Fibroblast of skin of right biceps (primary cell): ENCODE measurements at regions not wholly inside any gene's neighbourhood (a gene's known extent, or its start where the extent isn't known, plus 50 kb on each side); places are given as distances from the start of the nearest gene placed in this dataset.
"Not testable (repeated sequence)": the region's sequence is repeated elsewhere in the genome, so short reads cannot be mapped to it uniquely, and the experiment has no call there.

Experiments used
- DNase-seq: peaks from one replicate; pipeline ENCODE4 v3.0.0-alpha.2; 2013

- no peak for DNase-seq
These were observed 381.4 kb upstream of the MAGEB16 start for GRCh38 chrX:35416782-35417181.

- DNase-seq: no peak
These were observed 366.1 kb upstream of the MAGEB16 start for GRCh38 chrX:35432056-35432455.

GRCh38 chrX:35439034-35439660 lies 359.0 kb upstream of the MAGEB16 start:
- no peak for DNase-seq

- no peak for DNase-seq
These were observed 358.4 kb upstream of the MAGEB16 start for GRCh38 chrX:35439692-35440091.

GRCh38 chrX:35442421-35442820 lies 355.7 kb upstream of the MAGEB16 start:
- DNase-seq: no peak

GRCh38 chrX:35443091-35443582 lies 355.0 kb upstream of the MAGEB16 start:
- not testable (repeated sequence) for DNase-seq

- no peak for DNase-seq
These were observed 353.3 kb upstream of the MAGEB16 start for GRCh38 chrX:35444671-35445355.

- no peak for DNase-seq
These were observed 352.2 kb upstream of the MAGEB16 start for GRCh38 chrX:35445912-35446311.

- no peak for DNase-seq
These were observed 341.3 kb upstream of the MAGEB16 start for GRCh38 chrX:35456891-35457290.

GRCh38 chrX:35458142-35458541 lies 340.0 kb upstream of the MAGEB16 start:
- no peak for DNase-seq

GRCh38 chrX:35461164-35461563 lies 337.0 kb upstream of the MAGEB16 start:
- no peak for DNase-seq

GRCh38 chrX:35496671-35497070 lies 301.5 kb upstream of the MAGEB16 start:
- not testable (repeated sequence) for DNase-seq

GRCh38 chrX:35497453-35497852 lies 300.7 kb upstream of the MAGEB16 start:
- not testable (repeated sequence) for DNase-seq

GRCh38 chrX:35499071-35499862 lies 298.9 kb upstream of the MAGEB16 start:
- DNase-seq: no peak

- no peak for DNase-seq
These were observed 290.4 kb upstream of the MAGEB16 start for GRCh38 chrX:35507701-35508100.

- not testable (repeated sequence) for DNase-seq
These were observed 250.1 kb upstream of the MAGEB16 start for GRCh38 chrX:35548003-35548402.

GRCh38 chrX:35557916-35558315 lies 240.2 kb upstream of the MAGEB16 start:
- DNase-seq: no peak

- no peak for DNase-seq
These were observed 236.2 kb upstream of the MAGEB16 start for GRCh38 chrX:35561985-35562384.

GRCh38 chrX:35562395-35562794 lies 235.7 kb upstream of the MAGEB16 start:
- DNase-seq: no peak

- DNase-seq: no peak
These were observed 207.9 kb upstream of the MAGEB16 start for GRCh38 chrX:35590210-35590609.

- not testable (repeated sequence) for DNase-seq
These were observed 186.6 kb upstream of the MAGEB16 start for GRCh38 chrX:35611562-35611961.

GRCh38 chrX:35617836-35618235 lies 180.3 kb upstream of the MAGEB16 start:
- DNase-seq: no peak

GRCh38 chrX:35622040-35622439 lies 176.1 kb upstream of the MAGEB16 start:
- no peak for DNase-seq

- DNase-seq: no peak
These were observed 175.5 kb upstream of the MAGEB16 start for GRCh38 chrX:35622601-35623000.
